Erythroblast (primary cell): ENCODE measurements at regions not wholly inside any gene's neighbourhood (a gene's known extent, or its start where the extent isn't known, plus 50 kb on each side); places are given as distances from the start of the nearest gene placed in this dataset.

ENCODE experiments used
- DNase-seq, 2 experiments: peaks; one replicate each; lab custom pipeline; 2025; lab: John Stamatoyannopoulos, UW
- GATA1 ChIP-seq: IDR thresholded peaks from 2 replicates; pipeline ENCODE4 v1.6.1; 2011; ENCODE audit warnings: low read depth, mild to moderate bottlenecking, control low read depth, low read length, moderate library complexity
- POLR2A ChIP-seq: IDR thresholded peaks from 2 replicates; pipeline ENCODE4 v1.6.1; 2011; ENCODE audit warnings: mild to moderate bottlenecking, low read length

GRCh38 chr5:135190416-135191083 lies 156.5 kb upstream of the PITX1 start:
- no peak for DNase-seq
- TF ChIP-seq POLR2A (no peak), GATA1 (no peak)

- TF ChIP-seq POLR2A (no peak), GATA1 (no peak)
- DNase-seq: no peak
Measured at GRCh38 chr5:135189024-135189423, 155.0 kb upstream of the PITX1 start.

- DNase-seq: no peak
- TF ChIP-seq POLR2A: no peak
- TF ChIP-seq GATA1: no peak
Measured at GRCh38 chr5:135188233-135188914, 154.3 kb upstream of the PITX1 start.

- TF ChIP-seq GATA1: no peak
- TF ChIP-seq POLR2A: no peak
- DNase-seq: peak; percentile 16 to 35
Measured at GRCh38 chr5:135186662-135187522, 152.9 kb upstream of the PITX1 start.

GRCh38 chr5:135185481-135186065 lies 151.5 kb upstream of the PITX1 start:
- TF ChIP-seq GATA1 (no peak), POLR2A (no peak)
- DNase-seq: no peak

- no peak for DNase-seq
- TF ChIP-seq GATA1 (no peak), POLR2A (no peak)
Measured at GRCh38 chr5:135184646-135185045, 150.6 kb upstream of the PITX1 start.

GRCh38 chr5:135183464-135183863 lies 149.4 kb upstream of the PITX1 start:
- no peak for TF ChIP-seq POLR2A
- TF ChIP-seq GATA1: no peak

GRCh38 chr5:135182675-135183074 lies 148.6 kb upstream of the PITX1 start:
- TF ChIP-seq GATA1 (no peak), POLR2A (no peak)

More at GRCh38 chr5:135183464-135183863, 149.4 kb upstream of the PITX1 start:
- no peak for DNase-seq

GRCh38 chr5:135181653-135182052 lies 147.6 kb upstream of the PITX1 start:
- DNase-seq: no peak
- TF ChIP-seq POLR2A (no peak), GATA1 (no peak)

More at GRCh38 chr5:135182675-135183074, 148.6 kb upstream of the PITX1 start:
- DNase-seq: no peak

- TF ChIP-seq POLR2A (no peak), GATA1 (no peak)
- DNase-seq: no peak
Measured at GRCh38 chr5:135179308-135179980, 145.4 kb upstream of the PITX1 start.

GRCh38 chr5:135178476-135179155 lies 144.6 kb upstream of the PITX1 start:
- DNase-seq: no peak
- TF ChIP-seq POLR2A (no peak), GATA1 (no peak)

- DNase-seq: no peak
- no peak for TF ChIP-seq POLR2A
- no peak for TF ChIP-seq GATA1
Measured at GRCh38 chr5:135177591-135177990, 143.6 kb upstream of the PITX1 start.
